ENCODE measurements at regions not wholly inside any gene's neighbourhood (a gene's known extent, or its start where the extent isn't known, plus 50 kb on each side); places are given as distances from the start of the nearest gene placed in this dataset.

DNA sequence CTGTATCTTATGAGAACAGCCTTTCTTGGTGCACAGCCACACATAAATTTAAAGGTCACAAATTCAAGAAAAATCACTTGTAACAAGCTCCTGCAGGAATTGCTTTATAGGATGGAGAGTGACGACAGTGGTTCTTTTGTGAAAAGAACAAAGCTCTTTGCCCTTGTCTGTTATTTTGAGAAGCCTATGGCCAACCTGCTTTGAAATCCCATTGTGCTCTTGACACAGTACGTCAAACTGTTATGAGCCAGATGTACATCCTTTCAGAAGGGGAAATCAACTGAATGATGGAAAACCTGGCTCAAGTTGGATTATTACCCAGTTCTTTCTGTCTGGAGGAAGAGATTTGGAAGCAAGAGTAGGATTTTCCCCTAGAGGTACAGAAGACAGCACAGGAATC lies 1454.2 kb downstream of the ARAP2 start:
- intact Hi-C loops (cut with micrococcal nuclease) = no loop called here
- H3K4me1 Mint-ChIP-seq (ENCODE audit: low read depth) = no peaks in the 10 kb centered on the region
- DNase-seq = no peak
- no peaks in the 10 kb centered on the region for H3K27me3 Mint-ChIP-seq (ENCODE audit: low read depth)
- CTCF ChIA-PET = no interaction called here
- no peak overlapping the region for H3K27ac Mint-ChIP-seq
- no peaks in the 10 kb centered on the region for H3K36me3 Mint-ChIP-seq (ENCODE audit: low read depth)
- peaks cover 4% of the 10 kb centered on the region for H3K9me3 Mint-ChIP-seq
- H3K4me3 Mint-ChIP-seq = no peak overlapping the region

DNA sequence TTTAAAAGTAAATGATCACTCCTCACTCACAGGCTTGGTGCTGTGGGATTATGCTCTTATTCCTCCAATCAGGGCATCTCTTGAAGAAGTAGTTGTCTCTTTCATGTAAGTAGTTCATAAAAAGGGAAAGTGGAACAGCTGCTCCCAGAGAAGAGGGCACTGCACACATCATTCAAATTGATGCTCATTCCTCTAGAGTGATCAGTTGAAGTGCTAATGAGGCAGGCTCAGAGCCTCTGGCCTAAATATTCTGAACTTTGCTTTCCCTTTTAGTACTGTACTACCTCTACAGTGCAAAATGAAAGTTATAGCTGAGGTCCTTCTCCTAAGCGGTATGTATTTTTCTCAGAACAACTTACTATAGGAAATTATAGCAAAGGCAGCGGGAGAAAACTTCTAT lies 1453.1 kb downstream of the ARAP2 start:
- Mint-ChIP-seq H3K27me3 (ENCODE audit: low read depth) (no peaks in the 10 kb centered on the region), H3K4me3 (no peak overlapping the region), H3K9me3 (peaks cover 4% of the 10 kb centered on the region), H3K4me1 (ENCODE audit: low read depth) (no peaks in the 10 kb centered on the region), H3K27ac (no peak overlapping the region), H3K36me3 (ENCODE audit: low read depth) (no peaks in the 10 kb centered on the region)
- CTCF ChIA-PET = no interaction called here
- intact Hi-C loops (cut with micrococcal nuclease) = no loop called here
- no peak for DNase-seq

DNA sequence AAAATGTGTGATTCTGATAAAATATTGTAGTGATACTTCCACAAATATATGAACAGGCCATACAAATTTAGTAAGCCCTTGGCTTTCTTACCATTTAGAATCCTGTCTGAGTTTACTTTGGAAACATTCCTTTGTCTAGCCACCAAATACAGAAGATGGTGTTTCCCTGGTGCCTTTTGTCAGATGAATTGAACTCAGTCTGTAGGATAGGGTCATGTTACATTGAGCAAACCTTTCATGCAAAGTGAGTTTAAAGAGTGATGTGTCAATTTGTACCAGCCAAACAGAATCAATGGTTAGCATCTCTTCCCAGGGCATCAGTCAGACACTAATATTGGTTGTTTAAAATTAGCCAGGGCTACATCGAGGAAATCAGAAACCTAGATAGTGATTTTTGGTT lies 1443.4 kb downstream of the ARAP2 start:
- Mint-ChIP-seq H3K9me3 (peaks cover 6% of the 10 kb centered on the region), H3K4me3 (no peak overlapping the region), H3K27me3 (ENCODE audit: low read depth) (no peaks in the 10 kb centered on the region), H3K27ac (no peak overlapping the region), H3K4me1 (ENCODE audit: low read depth) (no peaks in the 10 kb centered on the region), H3K36me3 (ENCODE audit: low read depth) (no peaks in the 10 kb centered on the region)
- DNase-seq = no peak
- intact Hi-C loops (cut with micrococcal nuclease) = no loop called here
- CTCF ChIA-PET = no interaction called here

DNA sequence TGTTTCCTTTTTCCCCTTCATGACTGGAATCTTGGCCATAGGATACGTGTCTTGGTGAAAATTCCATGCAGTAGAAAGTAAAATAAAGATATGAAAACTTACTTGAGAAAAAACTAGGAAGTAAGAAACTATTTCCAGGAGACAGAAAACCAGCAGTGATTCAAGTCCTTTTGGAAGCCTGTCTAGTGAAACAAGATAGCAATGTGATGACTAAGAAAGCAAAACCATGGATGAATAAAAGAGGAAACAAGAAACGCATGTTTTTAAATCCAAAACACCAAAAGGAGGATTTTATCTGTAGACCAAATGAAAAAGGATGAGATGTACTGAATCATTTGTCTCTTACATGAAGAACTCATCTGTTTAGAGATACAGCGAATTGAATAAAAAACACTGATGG lies 1430.0 kb downstream of the ARAP2 start:
- no peaks in the 10 kb centered on the region for H3K4me1 Mint-ChIP-seq (ENCODE audit: low read depth)
- CTCF ChIA-PET = no interaction called here
- DNase-seq = no peak
- H3K27ac Mint-ChIP-seq = no peak overlapping the region
- intact Hi-C loops (cut with micrococcal nuclease) = no loop called here
- no peaks in the 10 kb centered on the region for H3K27me3 Mint-ChIP-seq (ENCODE audit: low read depth)
- peaks cover 6% of the 10 kb centered on the region for H3K9me3 Mint-ChIP-seq
- no peak overlapping the region for H3K4me3 Mint-ChIP-seq
- H3K36me3 Mint-ChIP-seq (ENCODE audit: low read depth) = no peaks in the 10 kb centered on the region

DNA sequence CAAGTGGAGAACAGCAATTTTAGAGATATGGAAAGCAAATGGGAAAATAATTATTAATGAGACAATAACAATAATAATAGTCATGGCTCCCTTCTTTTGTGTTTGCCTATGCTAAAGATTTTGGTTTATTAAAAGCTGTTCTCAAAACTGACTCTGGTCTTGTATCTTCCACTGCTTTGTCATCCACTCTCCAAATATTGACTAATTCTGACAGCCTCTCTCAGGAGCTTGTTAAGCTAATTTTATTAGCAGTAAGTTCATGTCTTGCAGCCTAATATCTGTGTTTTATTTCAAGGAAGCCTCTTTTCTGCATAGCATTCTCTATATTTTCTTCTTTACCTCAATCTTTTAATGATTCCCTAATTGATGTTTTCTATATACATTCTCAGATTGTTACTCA lies 1419.8 kb downstream of the ARAP2 start:
- CTCF ChIA-PET = no interaction called here
- Mint-ChIP-seq H3K9me3 (peaks cover 6% of the 10 kb centered on the region), H3K4me1 (ENCODE audit: low read depth) (no peaks in the 10 kb centered on the region), H3K27ac (no peak overlapping the region), H3K36me3 (ENCODE audit: low read depth) (no peaks in the 10 kb centered on the region), H3K4me3 (no peak overlapping the region), H3K27me3 (ENCODE audit: low read depth) (no peaks in the 10 kb centered on the region)
- intact Hi-C loops (cut with micrococcal nuclease) = no loop called here
- DNase-seq = no peak

DNA sequence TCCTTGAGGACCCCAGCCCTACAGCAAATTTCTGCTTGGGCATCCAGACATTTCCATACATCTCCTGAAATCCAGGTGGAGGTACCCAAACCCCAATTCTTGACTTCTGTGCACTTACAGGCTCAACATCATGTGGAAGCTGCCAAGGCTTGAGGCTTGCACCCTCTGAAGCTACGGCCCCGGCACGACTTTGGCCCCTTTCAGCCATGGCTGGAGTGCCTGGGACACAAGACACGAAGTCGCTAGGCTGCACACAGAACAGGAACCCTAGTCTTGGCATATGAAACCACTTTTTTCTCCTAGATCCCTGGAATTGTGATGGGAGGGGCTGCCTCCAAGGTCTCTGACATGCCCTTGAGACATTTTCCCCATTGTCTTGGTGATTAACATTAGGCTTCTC lies 1417.7 kb downstream of the ARAP2 start:
- intact Hi-C loops (cut with micrococcal nuclease) = no loop called here
- no peaks in the 10 kb centered on the region for H3K4me1 Mint-ChIP-seq (ENCODE audit: low read depth)
- no peak overlapping the region for H3K27ac Mint-ChIP-seq
- no peaks in the 10 kb centered on the region for H3K27me3 Mint-ChIP-seq (ENCODE audit: low read depth)
- no peaks in the 10 kb centered on the region for H3K36me3 Mint-ChIP-seq (ENCODE audit: low read depth)
- H3K9me3 Mint-ChIP-seq = peaks cover 6% of the 10 kb centered on the region
- CTCF ChIA-PET = interaction anchor here (0.6 kb wide), 1 partner anchor 815 kb away, joined by 3 read pairs; no protein-coding TSS in a partner anchor
- DNase-seq = no peak
- no peak overlapping the region for H3K4me3 Mint-ChIP-seq

DNA sequence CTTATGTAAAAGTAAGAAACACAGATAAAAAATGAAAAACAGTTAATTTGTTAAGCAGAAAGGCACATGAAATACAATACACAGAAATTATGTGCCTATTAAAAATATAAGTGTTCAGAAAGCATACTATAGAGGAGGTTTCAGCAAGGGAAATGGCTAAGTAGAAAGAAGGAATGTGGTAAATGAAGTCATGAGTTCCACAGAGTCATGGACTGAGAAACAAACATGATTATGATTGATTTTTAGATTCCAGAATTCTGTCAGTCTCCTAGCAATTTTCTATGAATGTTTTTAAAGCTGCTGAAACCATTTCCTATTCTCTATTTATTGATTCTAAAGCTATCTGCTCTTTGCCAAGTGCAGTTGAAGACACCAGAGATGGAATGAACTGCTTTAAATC lies 1398.4 kb downstream of the ARAP2 start:
- H3K27ac Mint-ChIP-seq = no peak overlapping the region
- no peak for DNase-seq
- H3K36me3 Mint-ChIP-seq (ENCODE audit: low read depth) = no peaks in the 10 kb centered on the region
- CTCF ChIA-PET = no interaction called here
- no peaks in the 10 kb centered on the region for H3K4me1 Mint-ChIP-seq (ENCODE audit: low read depth)
- H3K27me3 Mint-ChIP-seq (ENCODE audit: low read depth) = no peaks in the 10 kb centered on the region
- H3K4me3 Mint-ChIP-seq = no peak overlapping the region
- intact Hi-C loops (cut with micrococcal nuclease) = no loop called here
- peaks cover 2% of the 10 kb centered on the region for H3K9me3 Mint-ChIP-seq

DNA sequence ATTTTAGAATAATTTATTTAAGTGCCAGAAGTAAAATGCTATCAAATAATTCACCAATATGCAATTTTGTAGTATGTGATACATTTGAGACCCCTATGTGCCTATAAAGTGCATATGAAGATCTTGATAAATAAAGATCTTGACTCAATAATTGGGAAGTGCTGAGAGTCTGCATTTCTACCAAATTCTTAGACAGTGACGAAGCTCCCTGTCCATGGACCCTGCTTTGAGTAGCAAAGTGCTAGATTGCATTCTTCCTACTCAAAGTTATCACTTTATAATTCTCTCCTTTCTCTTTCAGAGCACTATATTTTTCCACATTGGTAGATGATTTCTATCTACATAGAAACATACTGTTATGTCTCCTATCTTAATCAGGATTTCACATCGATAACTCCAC lies 1393.9 kb downstream of the ARAP2 start:
- CTCF ChIA-PET = no interaction called here
- H3K36me3 Mint-ChIP-seq (ENCODE audit: low read depth) = no peaks in the 10 kb centered on the region
- H3K27me3 Mint-ChIP-seq (ENCODE audit: low read depth) = no peaks in the 10 kb centered on the region
- intact Hi-C loops (cut with micrococcal nuclease) = no loop called here
- H3K4me1 Mint-ChIP-seq (ENCODE audit: low read depth) = no peaks in the 10 kb centered on the region
- H3K4me3 Mint-ChIP-seq = no peak overlapping the region
- no peak overlapping the region for H3K27ac Mint-ChIP-seq
- no peaks in the 10 kb centered on the region for H3K9me3 Mint-ChIP-seq
- no peak for DNase-seq

DNA sequence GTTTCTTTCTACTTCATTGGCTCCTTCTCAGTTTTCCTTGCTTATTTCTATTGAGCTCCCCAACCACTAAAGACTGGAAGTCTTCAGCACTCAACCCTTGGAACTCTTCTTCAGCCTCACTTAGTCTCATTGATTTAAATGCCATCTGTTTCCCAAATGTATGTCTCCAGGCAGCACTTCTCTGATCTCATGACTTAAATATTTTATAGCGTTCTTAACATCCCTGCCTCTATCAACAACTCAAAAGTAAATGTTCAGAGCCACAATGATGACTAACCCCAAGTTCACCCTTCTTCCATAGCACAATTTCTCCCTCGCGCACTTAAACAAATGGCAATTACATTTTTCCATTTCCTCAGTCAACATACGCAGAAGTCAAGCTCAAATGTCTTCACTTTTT lies 1393.3 kb downstream of the ARAP2 start:
- Mint-ChIP-seq H3K4me3 (no peak overlapping the region), H3K9me3 (no peaks in the 10 kb centered on the region), H3K36me3 (ENCODE audit: low read depth) (no peaks in the 10 kb centered on the region), H3K27me3 (ENCODE audit: low read depth) (no peaks in the 10 kb centered on the region), H3K4me1 (ENCODE audit: low read depth) (no peaks in the 10 kb centered on the region), H3K27ac (no peak overlapping the region)
- DNase-seq = no peak
- intact Hi-C loops (cut with micrococcal nuclease) = no loop called here
- CTCF ChIA-PET = no interaction called here

DNA sequence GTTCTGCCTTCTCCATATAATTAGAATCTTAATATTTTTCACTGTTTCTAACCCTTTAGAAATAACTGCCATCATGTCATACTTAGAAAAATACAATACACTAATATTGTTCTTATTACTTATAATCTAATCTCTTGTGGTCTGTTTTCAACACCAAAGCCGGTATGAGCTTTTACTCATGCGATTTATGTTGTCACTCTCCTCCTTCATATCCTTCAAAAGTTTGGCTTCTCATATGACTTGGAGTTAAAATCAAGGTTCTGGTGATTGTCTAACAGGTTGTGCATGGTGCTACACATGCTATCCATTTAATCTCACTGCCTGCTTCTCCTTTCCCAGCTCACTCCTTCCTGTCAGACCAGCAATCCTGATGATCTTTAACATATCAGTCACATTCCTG lies 1392.9 kb downstream of the ARAP2 start:
- H3K27me3 Mint-ChIP-seq (ENCODE audit: low read depth) = no peaks in the 10 kb centered on the region
- no peak overlapping the region for H3K4me3 Mint-ChIP-seq
- no peaks in the 10 kb centered on the region for H3K36me3 Mint-ChIP-seq (ENCODE audit: low read depth)
- no peak overlapping the region for H3K27ac Mint-ChIP-seq
- H3K4me1 Mint-ChIP-seq (ENCODE audit: low read depth) = no peaks in the 10 kb centered on the region
- CTCF ChIA-PET = no interaction called here
- H3K9me3 Mint-ChIP-seq = no peaks in the 10 kb centered on the region
- no peak for DNase-seq
- intact Hi-C loops (cut with micrococcal nuclease) = no loop called here

DNA sequence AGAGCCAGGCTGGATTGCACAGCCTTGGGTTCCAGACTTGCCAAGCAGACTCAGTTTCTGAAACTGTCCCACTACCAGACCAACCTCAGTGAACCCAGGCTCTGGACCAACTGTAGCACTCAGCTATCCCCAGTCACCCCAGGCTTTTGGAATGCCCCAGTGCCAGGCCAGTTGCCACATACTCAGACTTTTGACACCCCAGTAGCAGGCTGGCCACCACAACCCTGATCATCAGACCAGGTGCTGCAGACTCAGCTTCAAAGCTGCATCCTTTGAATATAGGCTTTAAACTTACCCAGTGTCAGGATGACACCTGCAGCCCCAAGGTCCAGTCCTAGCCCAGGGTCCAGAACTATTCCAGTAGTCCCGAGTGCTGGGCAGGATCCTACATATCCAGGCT lies 1389.9 kb downstream of the ARAP2 start:
- no peaks in the 10 kb centered on the region for H3K36me3 Mint-ChIP-seq (ENCODE audit: low read depth)
- no peak for DNase-seq
- intact Hi-C loops (cut with micrococcal nuclease) = no loop called here
- H3K27me3 Mint-ChIP-seq (ENCODE audit: low read depth) = no peaks in the 10 kb centered on the region
- H3K27ac Mint-ChIP-seq = no peak overlapping the region
- no peaks in the 10 kb centered on the region for H3K9me3 Mint-ChIP-seq
- no peak overlapping the region for H3K4me3 Mint-ChIP-seq
- CTCF ChIA-PET = no interaction called here
- H3K4me1 Mint-ChIP-seq (ENCODE audit: low read depth) = no peaks in the 10 kb centered on the region

DNA sequence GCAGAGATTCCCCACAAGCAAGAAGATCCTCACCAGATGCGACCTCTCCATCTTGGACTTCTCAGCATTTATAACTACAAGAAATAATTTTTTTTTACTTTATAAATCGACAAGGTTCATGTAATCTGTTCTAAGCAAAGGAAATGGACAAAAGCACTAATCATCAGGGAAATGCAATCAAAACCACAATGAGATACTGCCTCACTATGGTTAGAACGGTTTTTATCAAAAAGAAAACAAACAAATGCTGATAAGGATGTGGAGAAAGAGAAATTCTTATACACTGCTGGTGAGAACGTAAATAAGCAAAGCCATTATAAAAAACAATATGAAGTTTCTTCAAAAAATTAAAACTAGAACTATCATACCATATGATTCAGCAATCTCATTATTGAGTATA lies 1382.6 kb downstream of the ARAP2 start:
- CTCF ChIA-PET = no interaction called here
- Mint-ChIP-seq H3K4me1 (ENCODE audit: low read depth) (no peaks in the 10 kb centered on the region), H3K9me3 (no peaks in the 10 kb centered on the region), H3K27ac (no peak overlapping the region), H3K36me3 (ENCODE audit: low read depth) (no peaks in the 10 kb centered on the region), H3K4me3 (no peak overlapping the region), H3K27me3 (ENCODE audit: low read depth) (no peaks in the 10 kb centered on the region)
- DNase-seq = no peak
- intact Hi-C loops (cut with micrococcal nuclease) = no loop called here

DNA sequence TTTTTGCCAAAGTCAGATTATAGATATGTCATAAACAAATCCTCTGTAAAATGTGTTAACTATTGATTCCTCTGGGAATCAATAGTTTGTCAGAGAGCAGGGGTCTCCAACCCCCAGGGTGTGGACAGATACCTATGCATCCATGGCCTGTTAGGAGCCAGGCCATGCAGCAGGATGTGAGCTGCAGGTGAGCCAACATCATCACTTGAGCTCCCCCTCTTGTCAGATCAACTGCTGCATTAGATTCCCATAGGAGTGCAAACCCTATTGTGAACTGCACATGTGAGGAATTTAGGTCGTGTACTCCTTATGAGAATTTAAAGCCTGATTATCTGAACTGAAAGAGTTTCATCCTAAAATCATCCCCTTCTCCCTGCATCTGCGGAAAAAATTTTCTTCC lies 1365.4 kb downstream of the ARAP2 start:
- Mint-ChIP-seq H3K36me3 (ENCODE audit: low read depth) (no peaks in the 10 kb centered on the region), H3K4me1 (ENCODE audit: low read depth) (no peaks in the 10 kb centered on the region), H3K9me3 (peaks cover 10% of the 10 kb centered on the region), H3K27ac (no peak overlapping the region), H3K4me3 (no peak overlapping the region), H3K27me3 (ENCODE audit: low read depth) (no peaks in the 10 kb centered on the region)
- CTCF ChIA-PET = no interaction called here
- intact Hi-C loops (cut with micrococcal nuclease) = no loop called here
- DNase-seq = no peak

DNA sequence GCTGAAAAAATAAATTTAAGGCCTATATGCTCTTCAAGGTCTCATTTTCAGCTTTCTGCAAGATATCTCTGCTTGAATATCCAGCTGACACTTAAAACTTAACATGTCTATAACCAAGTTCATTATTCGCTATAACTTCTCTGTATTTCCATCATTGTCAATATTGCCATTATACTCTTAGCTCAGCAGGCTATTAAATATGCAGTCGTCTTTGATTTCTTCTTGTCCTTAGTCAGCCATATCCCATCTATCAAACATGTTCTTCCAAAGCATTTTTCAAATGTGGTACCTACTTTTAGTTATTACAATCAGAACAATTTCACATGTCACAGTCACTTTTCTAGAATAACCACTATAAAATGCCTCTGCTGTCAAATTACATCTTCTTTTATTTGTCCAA lies 1364.1 kb downstream of the ARAP2 start:
- DNase-seq = no peak
- Mint-ChIP-seq H3K4me1 (ENCODE audit: low read depth) (no peaks in the 10 kb centered on the region), H3K27me3 (ENCODE audit: low read depth) (no peaks in the 10 kb centered on the region), H3K9me3 (peaks cover 5% of the 10 kb centered on the region), H3K36me3 (ENCODE audit: low read depth) (no peaks in the 10 kb centered on the region), H3K27ac (no peak overlapping the region), H3K4me3 (no peak overlapping the region)
- intact Hi-C loops (cut with micrococcal nuclease) = no loop called here
- CTCF ChIA-PET = no interaction called here
